GM12874 (cell line): ENCODE measurements at regions not wholly inside any gene's neighbourhood (a gene's known extent, or its start where the extent isn't known, plus 50 kb on each side); places are given as distances from the start of the nearest gene placed in this dataset.

Experiments
- CTCF ChIP-seq: IDR thresholded peaks from 2 replicates; pipeline ENCODE4 v1.5.1; 2011; ENCODE audit warnings: low read depth, mild to moderate bottlenecking, control low read depth, low read length, moderate library complexity; ENCODE audit not compliant: insufficient read depth

DNA sequence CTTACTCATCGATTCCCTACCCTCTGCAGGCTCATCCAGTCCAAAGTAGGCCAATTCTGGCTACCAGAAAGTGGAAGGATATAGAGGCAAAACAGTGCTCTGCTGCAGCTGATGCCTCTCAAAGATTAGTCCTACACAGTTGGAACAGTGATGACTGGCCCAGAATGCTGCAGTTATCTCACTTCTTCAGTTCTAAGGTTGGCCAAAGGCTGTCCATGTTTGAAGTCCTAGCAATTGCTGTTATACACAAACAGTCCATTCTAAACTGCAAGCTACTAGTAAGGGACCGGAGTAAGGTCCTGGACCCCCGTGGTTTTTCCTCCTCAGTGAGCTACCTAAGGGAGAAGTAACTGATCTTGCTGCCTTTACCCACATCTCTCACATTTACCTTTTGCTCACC is 129.1 kb upstream of the NRIP1 start:
- no peak for TF ChIP-seq CTCF

GRCh38 chr21:15195104-15195503 is 130.3 kb upstream of the NRIP1 start:
- no peak for TF ChIP-seq CTCF

GRCh38 chr21:15195768-15196167 is 131.0 kb upstream of the NRIP1 start:
- TF ChIP-seq CTCF, result no peak

GRCh38 chr21:15197696-15198095 is 132.9 kb upstream of the NRIP1 start:
- TF ChIP-seq CTCF, result no peak

DNA sequence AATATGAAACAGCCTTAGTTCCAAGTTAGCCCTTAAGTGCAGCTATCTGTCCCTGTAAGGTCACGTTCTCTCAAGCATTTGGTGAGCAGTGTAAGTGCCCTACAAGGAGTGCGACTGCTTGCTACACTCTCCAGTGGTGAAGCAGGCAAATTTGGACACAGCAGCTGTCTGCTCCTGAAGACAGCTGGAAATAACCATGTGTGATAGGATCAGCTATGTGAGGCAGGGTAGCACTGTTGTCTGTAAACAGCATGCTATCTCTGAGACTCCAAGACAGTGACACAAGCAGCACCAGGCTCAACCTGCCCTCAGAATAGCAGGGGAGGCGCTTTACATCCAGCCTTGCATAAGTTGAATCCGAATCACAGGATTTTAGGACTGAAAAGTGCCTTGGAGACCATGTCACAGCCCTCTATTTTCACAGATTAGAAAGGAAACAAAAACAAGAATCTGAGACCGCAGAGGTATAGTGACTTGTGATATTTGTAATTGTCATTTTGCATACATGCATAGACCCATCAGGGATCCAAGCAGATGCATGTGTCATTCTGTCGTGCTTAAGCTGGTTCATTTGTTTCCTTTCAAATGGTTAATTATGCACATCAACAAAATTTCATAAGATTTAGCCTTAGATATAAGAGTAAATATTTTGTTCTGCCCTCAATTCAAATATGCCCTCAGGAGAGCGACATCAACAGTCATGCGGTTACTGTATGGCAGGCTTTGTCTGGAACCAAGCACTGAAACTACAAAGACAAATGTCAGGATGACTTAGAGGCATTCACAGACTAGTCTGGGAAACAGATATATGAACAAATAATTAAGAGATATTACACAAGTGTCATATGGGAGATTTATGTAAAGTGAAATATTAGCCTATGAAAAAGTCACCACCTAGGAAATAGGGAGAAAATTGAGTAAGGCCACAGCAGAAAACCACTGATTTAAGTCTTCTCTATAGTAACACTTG is 134.9 kb upstream of the NRIP1 start:
- no peak for TF ChIP-seq CTCF

- no peak for TF ChIP-seq CTCF
Measured at GRCh38 chr21:15203740-15204139, 138.9 kb upstream of the NRIP1 start.

DNA sequence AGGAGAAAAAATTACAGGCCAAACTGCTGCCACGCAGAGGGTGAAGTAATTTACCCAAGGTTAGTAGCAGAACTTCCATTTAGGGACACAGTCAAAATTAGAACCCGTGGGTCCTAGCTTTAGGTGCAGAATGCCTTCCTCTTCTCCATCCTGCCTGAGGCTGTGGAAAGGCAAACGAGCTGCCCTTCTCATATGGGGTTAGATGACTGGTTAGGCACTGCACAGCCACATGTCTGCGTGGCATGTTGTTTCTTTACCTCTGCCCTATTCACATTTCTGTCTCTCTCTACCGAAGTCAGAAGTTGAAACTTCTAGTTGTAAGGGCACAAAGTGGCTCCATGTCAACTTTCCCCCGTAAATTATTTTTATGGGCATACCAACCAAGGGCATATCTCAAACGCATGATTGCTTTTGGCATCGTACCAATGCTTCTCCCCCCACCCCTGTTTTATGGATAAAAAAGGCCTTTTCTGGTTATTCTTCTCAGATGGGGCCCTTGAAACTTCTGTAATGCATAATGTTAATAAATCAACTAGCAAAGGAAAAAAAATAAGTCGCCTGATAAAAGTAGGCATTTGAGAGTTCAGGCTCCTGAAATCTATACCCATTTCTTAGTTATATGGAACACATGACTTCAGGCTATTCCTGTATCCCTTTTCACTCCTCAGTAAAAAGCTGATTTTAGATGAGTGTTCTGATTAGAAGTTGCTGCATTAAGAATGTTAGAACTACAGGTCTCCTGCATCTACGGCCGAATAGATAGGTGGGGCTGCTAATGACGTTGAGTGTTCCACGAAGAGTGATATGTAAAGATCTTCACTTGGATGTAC is 139.6 kb upstream of the NRIP1 start:
- no peak for TF ChIP-seq CTCF
